GM12865 (cell line): ENCODE measurements at regions not wholly inside any gene's neighbourhood (a gene's known extent, or its start where the extent isn't known, plus 50 kb on each side); places are given as distances from the start of the nearest gene placed in this dataset.

Experiments
- DNase-seq: peaks from one replicate; pipeline ENCODE4 v3.0.0; 2010; ENCODE audit warnings: low read depth
- H3K4me3 ChIP-seq: 2 replicates; pipeline ENCODE4 v1.5.1; 2011; ENCODE audit warnings: mild to moderate bottlenecking, low read depth, low read length, control low read depth
- TF ChIP-seq, protein P1 (sequence below): IDR thresholded peaks from 2 replicates; pipeline ENCODE4 v1.5.1; 2011; ENCODE audit warnings: low read length, control low read depth, low read depth, inconsistent platforms; ENCODE audit not compliant: insufficient read depth; ENCODE audit errors: missing control alignments

DNA sequence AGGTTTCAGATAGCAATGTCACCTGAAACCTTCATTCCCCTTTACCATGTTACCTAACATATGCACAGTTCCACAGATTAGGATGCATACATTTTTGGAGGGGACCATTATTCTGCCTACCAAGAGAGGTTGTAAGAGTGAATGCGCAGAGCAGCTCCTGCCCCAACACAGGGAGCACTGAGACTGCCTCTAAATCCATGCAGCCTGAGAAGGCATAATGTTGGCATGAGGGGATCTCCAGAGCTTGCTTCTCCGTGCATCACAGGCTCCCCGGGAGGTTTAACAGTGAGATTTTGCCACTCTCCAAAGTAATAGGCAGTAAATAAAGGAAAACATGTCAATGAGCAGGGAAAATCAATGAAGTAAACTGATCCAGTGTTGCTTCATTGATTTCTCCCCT is 410.8 kb downstream of the PCDH7 start:
- no peak overlapping the region for H3K4me3 ChIP-seq
- TF ChIP-seq, protein P1, sequence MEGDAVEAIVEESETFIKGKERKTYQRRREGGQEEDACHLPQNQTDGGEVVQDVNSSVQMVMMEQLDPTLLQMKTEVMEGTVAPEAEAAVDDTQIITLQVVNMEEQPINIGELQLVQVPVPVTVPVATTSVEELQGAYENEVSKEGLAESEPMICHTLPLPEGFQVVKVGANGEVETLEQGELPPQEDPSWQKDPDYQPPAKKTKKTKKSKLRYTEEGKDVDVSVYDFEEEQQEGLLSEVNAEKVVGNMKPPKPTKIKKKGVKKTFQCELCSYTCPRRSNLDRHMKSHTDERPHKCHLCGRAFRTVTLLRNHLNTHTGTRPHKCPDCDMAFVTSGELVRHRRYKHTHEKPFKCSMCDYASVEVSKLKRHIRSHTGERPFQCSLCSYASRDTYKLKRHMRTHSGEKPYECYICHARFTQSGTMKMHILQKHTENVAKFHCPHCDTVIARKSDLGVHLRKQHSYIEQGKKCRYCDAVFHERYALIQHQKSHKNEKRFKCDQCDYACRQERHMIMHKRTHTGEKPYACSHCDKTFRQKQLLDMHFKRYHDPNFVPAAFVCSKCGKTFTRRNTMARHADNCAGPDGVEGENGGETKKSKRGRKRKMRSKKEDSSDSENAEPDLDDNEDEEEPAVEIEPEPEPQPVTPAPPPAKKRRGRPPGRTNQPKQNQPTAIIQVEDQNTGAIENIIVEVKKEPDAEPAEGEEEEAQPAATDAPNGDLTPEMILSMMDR, result no peak
- DNase-seq, result no peak

DNA sequence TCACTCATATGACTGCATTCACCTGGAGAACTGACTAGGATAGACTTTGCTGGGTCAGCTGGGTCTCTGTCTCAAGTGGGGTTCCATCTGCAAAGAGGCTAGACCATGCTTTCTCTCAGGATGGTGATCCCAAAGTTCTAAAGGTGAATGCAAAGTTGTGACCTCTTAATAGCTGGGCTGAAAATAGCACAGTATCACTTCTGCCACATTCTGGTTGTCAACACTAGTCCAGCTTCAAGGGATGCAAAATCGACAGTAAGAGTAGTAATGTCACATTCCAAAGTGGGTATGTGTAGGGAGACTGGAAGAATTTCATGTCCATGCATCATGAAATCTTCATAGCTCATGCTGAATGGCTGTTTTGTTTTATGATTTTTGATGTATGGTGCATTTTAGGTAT is 414.6 kb downstream of the PCDH7 start:
- H3K4me3 ChIP-seq, result no peak overlapping the region
- TF ChIP-seq, protein P1, result no peak

DNA sequence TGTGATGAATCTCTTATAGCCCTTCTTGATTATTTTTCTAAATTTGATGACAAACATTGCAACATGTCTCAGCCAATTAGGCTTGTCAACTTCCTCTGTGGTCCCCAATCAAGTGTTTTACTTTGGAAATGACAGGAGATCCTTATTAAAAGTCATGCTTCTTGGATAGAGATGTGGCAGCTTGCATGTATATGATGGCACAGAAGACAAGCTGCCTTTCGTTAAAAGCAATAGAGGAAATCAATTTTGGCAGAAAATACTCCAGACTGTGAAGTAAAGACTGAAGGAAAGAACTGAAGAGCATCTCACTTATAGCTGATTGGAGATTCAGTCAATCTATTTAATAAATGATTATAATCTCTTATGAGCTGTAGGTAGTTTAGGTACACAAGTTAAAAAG is 419.6 kb downstream of the PCDH7 start:
- no peak for DNase-seq
- H3K4me3 ChIP-seq, result no peak overlapping the region
- TF ChIP-seq, protein P1, result no peak

More for the DNA sequence above, 414.6 kb downstream of the PCDH7 start:
- no peak for DNase-seq

DNA sequence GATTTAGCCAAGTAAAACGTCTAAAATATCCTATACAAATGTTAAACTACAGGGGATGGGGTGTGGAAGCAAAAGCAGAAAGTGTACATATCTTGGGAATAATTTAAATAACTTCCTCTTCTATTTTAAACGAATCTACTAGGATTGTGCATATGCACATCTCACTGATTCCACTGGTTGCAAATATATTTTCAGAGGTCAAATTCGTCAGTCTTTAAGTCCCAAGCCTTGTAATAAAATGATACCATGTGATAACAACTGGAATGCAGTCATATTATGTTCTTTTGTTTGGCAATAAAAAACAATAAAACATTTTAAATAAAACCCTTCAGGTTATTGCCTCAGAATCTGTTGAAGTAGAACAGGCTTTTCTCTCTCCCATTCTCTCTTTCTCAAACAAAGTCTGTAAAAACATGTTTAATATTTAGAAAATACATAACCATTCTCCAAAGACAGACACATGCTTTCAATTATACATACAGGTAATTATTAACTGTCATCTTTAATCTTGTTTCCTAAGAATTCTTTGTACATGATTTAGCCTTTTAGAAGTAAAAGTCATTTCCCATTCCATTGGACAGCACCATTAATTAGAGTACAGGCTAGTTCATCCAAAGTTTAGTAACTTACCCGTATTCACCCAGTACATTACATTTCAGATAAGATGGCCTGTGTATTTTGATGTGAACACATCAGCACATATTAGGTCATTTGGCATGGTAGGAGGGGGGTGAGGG is 421.1 kb downstream of the PCDH7 start:
- no peak overlapping the region for H3K4me3 ChIP-seq
- TF ChIP-seq, protein P1, result no peak
- DNase-seq, result no peak

DNA sequence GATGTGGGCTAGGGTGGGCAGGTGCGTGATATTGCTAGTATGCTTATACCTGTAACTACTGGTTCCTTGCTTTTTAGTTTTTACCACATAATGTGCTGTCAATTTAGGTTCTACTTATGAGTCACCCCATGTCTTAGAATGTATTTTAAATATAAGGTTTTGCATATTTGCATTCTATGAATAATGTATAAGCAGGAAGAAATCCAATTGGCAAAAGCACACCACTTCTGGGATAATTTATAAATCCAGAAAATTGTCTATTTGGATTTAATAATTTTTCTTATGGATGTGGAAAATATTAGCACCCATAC is 421.6 kb downstream of the PCDH7 start:
- DNase-seq, result no peak
- H3K4me3 ChIP-seq, result no peak overlapping the region
- TF ChIP-seq, protein P1, result no peak

DNA sequence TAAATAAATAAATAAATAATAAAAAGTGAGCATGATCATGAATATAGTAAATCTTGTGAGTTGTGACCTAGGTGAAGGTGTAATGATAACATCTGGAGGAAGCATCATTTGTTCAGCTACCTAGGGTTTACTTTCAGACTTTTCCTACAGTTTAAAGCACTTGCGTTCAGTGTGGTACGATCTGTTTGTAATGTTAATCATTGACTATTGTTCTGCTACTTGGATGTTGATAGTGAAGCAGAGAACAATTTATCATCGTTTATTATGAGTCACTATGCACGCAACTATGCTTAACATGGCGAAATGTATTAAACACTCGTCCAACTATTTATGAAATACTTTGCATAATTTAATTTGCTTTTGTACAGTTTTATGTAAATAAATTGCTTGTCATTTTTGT is 426.2 kb downstream of the PCDH7 start:
- DNase-seq, result no peak
- TF ChIP-seq, protein P1, result no peak
- H3K4me3 ChIP-seq, result no peak overlapping the region

DNA sequence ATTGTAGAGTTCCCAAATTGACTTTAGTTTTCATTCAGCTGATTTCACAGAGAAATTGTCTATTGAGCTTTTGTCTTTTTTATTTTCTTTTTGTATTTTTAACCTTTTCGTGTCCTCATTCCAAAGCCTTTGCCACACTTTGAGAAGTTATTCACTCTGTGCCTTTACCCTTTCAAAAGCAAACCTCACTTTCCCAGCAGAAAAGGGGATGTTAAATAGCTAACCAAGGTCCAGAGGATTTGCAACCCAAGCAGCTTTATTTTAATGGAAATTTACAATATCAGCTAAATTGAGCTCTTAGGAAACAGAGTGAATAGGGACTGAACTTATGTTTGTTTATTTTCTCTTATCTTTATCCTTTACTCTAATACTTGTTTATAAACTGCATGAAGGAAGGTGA is 428.8 kb downstream of the PCDH7 start:
- DNase-seq, result no peak
- TF ChIP-seq, protein P1, result no peak
- no peak overlapping the region for H3K4me3 ChIP-seq
